Fibroblast of villous mesenchyme (primary cell): ENCODE measurements at regions not wholly inside any gene's neighbourhood (a gene's known extent, or its start where the extent isn't known, plus 50 kb on each side); places are given as distances from the start of the nearest gene placed in this dataset.
A peak's percentile ranks its signal among the peaks of the same experiment; 100 is the strongest.

Experiments used
- DNase-seq: peaks from one replicate; pipeline ENCODE4 v3.0.0-alpha.2; 2010; ENCODE audit warnings: low read depth
- H3K4me3 ChIP-seq: 2 replicates; pipeline ENCODE4 v1.5.1; 2011; ENCODE audit warnings: low read depth, mild to moderate bottlenecking, low read length
- CTCF ChIP-seq: IDR thresholded peaks from 2 replicates; pipeline ENCODE4 v1.5.1; 2012; ENCODE audit warnings: low read depth, mild to moderate bottlenecking, low read length; ENCODE audit not compliant: insufficient read depth

GRCh38 chr6:14925025-14925698 lies 320.7 kb upstream of the JARID2 start:
- no peak for DNase-seq
- H3K4me3 ChIP-seq, result no peak overlapping the region
- no peak for TF ChIP-seq CTCF

- peak; percentile 59 for DNase-seq
- H3K4me3 ChIP-seq, result no peak overlapping the region
- TF ChIP-seq CTCF, result no peak
Observed at GRCh38 chr6:14925699-14926026, 320.2 kb upstream of the JARID2 start.

GRCh38 chr6:14927398-14927797 lies 318.5 kb upstream of the JARID2 start:
- no peak for TF ChIP-seq CTCF
- DNase-seq, result no peak
- H3K4me3 ChIP-seq, result no peak overlapping the region

GRCh38 chr6:14929291-14929690 lies 316.6 kb upstream of the JARID2 start:
- no peak for TF ChIP-seq CTCF
- no peak overlapping the region for H3K4me3 ChIP-seq
- DNase-seq, result no peak

- no peak overlapping the region for H3K4me3 ChIP-seq
- DNase-seq, result no peak
- TF ChIP-seq CTCF, result no peak
Observed at GRCh38 chr6:14930366-14930989, 315.4 kb upstream of the JARID2 start.

GRCh38 chr6:14932485-14933182 lies 313.2 kb upstream of the JARID2 start:
- no peak for DNase-seq
- TF ChIP-seq CTCF, result no peak
- H3K4me3 ChIP-seq, result no peak overlapping the region

- no peak overlapping the region for H3K4me3 ChIP-seq
- no peak for DNase-seq
- no peak for TF ChIP-seq CTCF
Observed at GRCh38 chr6:14933183-14933544, 312.7 kb upstream of the JARID2 start.
